Fibroblast of skin of left quadriceps (primary cell): ENCODE measurements at regions not wholly inside any gene's neighbourhood (a gene's known extent, or its start where the extent isn't known, plus 50 kb on each side); places are given as distances from the start of the nearest gene placed in this dataset.
A peak's percentile ranks its signal among the peaks of the same experiment; 100 is the strongest.

ENCODE experiments used
- DNase-seq, 2 experiments: peaks; one replicate each; pipeline ENCODE4 v3.0.0-alpha.2; 2013; ENCODE audit warnings: low read depth in 2 of 2

- DNase-seq, result no peak
These were observed 152.5 kb upstream of the CYRIA start for GRCh38 chr2:16818203-16818556.

- no peak for DNase-seq
These were observed 151.9 kb upstream of the CYRIA start for GRCh38 chr2:16817305-16818202.

- no peak for DNase-seq
These were observed 150.9 kb upstream of the CYRIA start for GRCh38 chr2:16816522-16816921.

GRCh38 chr2:16816016-16816415, 150.4 kb upstream of the CYRIA start:
- no peak for DNase-seq

- DNase-seq, result no peak
These were observed 148.0 kb upstream of the CYRIA start for GRCh38 chr2:16813593-16813992.

GRCh38 chr2:16798472-16798871, 132.8 kb upstream of the CYRIA start:
- no peak for DNase-seq

- no peak for DNase-seq
These were observed 125.9 kb upstream of the CYRIA start for GRCh38 chr2:16791496-16791895.

GRCh38 chr2:16785149-16785548, 119.5 kb upstream of the CYRIA start:
- DNase-seq, result no peak

GRCh38 chr2:16784652-16785051, 119.0 kb upstream of the CYRIA start:
- no peak for DNase-seq

- no peak for DNase-seq
These were observed 111.7 kb upstream of the CYRIA start for GRCh38 chr2:16777123-16777870.

GRCh38 chr2:16775899-16776231, 110.2 kb upstream of the CYRIA start:
- DNase-seq, result no peak

GRCh38 chr2:16774980-16775898, 109.6 kb upstream of the CYRIA start:
- DNase-seq, result no peak

- no peak for DNase-seq
These were observed 108.5 kb upstream of the CYRIA start for GRCh38 chr2:16774091-16774490.

- peak; percentile 28 to 30 for DNase-seq
These were observed 107.6 kb upstream of the CYRIA start for GRCh38 chr2:16773080-16773713.

GRCh38 chr2:16767789-16768476, 102.3 kb upstream of the CYRIA start:
- no peak for DNase-seq

GRCh38 chr2:16765356-16765755, 99.7 kb upstream of the CYRIA start:
- no peak for DNase-seq

- DNase-seq, result no peak
These were observed 98.9 kb upstream of the CYRIA start for GRCh38 chr2:16764487-16764886.

GRCh38 chr2:16763493-16763899, 97.9 kb upstream of the CYRIA start:
- DNase-seq, result no peak

- DNase-seq, result no peak
These were observed 97.4 kb upstream of the CYRIA start for GRCh38 chr2:16763056-16763455.

- no peak for DNase-seq
These were observed 94.8 kb upstream of the CYRIA start for GRCh38 chr2:16760426-16760825.
